ENCODE measurements at regions not wholly inside any gene's neighbourhood (a gene's known extent, or its start where the extent isn't known, plus 50 kb on each side); places are given as distances from the start of the nearest gene placed in this dataset.

DNA sequence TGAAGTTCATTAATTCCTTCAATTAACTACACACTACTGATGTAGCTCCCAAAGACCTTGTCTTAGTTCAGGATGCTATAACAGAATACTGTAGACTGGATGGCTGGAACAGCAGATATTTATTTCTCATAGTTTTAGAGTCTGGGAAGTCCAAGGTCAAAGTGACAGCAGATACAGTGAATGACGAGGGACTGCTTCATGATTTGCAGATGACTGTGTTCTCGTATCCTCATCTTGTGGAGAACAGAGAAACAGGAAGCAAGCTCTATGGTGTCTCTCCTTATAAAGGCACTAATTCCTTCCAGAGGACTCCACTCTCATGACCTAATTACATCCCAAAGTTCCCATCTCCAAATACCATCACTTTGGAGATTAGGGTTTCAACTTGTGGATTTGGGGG lies 65.6 kb upstream of the MAP1B start:
- POLR2A ChIA-PET: no interaction called here
- H3K27ac Mint-ChIP-seq: no peak overlapping the region
- H3K4me3 Mint-ChIP-seq: no peak overlapping the region
- no peak for DNase-seq
- intact Hi-C loops (cut with DNase I, micrococcal nuclease): no loop called here
- H3K9me3 Mint-ChIP-seq (ENCODE audit: low read depth): no peaks in the 10 kb centered on the region
- CTCF ChIA-PET: no interaction called here
- H3K36me3 Mint-ChIP-seq (ENCODE audit: low read depth): no peaks in the 10 kb centered on the region
- H3K4me1 Mint-ChIP-seq: no peaks in the 10 kb centered on the region
- ATAC-seq: no peak
- H3K27me3 Mint-ChIP-seq: peaks cover 25% of the 10 kb centered on the region

DNA sequence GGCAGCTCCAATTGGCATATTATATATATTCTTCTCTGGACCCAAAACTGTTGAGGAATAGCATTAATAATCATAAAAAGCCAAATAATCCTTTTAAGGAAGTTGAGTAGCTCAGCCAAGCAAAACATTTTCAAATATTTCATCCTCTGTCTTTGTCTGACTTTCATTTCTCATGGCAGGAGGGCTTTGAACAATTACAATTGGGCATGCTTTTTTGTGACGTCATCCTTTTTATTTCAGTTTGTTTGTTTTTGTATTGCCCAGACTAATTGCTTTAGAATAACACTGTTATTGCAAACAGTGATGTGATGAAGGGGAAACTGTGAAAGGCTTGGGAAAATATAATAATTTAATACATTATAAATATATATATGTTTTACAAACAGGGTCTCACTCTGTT lies 65.2 kb upstream of the MAP1B start:
- H3K9me3 Mint-ChIP-seq (ENCODE audit: low read depth): no peaks in the 10 kb centered on the region
- DNase-seq (no peak), ATAC-seq (no peak)
- intact Hi-C loops (cut with DNase I, micrococcal nuclease): no loop called here
- H3K36me3 Mint-ChIP-seq (ENCODE audit: low read depth): no peaks in the 10 kb centered on the region
- POLR2A ChIA-PET: no interaction called here
- H3K27me3 Mint-ChIP-seq: peaks cover 25% of the 10 kb centered on the region
- no peak overlapping the region for H3K27ac Mint-ChIP-seq
- H3K4me3 Mint-ChIP-seq: no peak overlapping the region
- CTCF ChIA-PET: no interaction called here
- H3K4me1 Mint-ChIP-seq: no peaks in the 10 kb centered on the region

DNA sequence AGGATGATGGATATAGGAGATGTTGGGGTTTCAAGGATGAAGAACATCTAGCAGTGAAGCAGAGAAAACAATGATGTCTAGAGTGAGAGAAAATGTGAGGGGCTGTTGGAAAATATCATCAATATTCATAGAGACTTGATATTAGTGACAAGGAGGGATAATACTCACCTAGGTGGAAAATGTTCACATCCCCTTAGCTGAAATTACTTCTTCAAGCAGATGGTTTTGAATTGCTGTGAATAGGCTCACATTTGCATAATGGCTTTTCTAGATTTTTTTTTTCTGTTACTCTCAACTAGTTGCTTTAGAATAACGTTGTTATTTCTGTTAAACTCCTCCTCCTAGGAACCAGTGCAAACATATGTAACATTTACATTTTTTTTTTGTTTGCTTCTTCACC lies 61.6 kb upstream of the MAP1B start:
- CTCF ChIA-PET: no interaction called here
- no peaks in the 10 kb centered on the region for H3K4me1 Mint-ChIP-seq
- no peak overlapping the region for H3K4me3 Mint-ChIP-seq
- H3K27ac Mint-ChIP-seq: no peak overlapping the region
- no peak for DNase-seq
- peaks cover 25% of the 10 kb centered on the region for H3K27me3 Mint-ChIP-seq
- ATAC-seq: no peak
- intact Hi-C loops (cut with DNase I, micrococcal nuclease): no loop called here
- POLR2A ChIA-PET: no interaction called here
- peaks cover 4% of the 10 kb centered on the region for H3K9me3 Mint-ChIP-seq (ENCODE audit: low read depth)
- H3K36me3 Mint-ChIP-seq (ENCODE audit: low read depth): no peaks in the 10 kb centered on the region

DNA sequence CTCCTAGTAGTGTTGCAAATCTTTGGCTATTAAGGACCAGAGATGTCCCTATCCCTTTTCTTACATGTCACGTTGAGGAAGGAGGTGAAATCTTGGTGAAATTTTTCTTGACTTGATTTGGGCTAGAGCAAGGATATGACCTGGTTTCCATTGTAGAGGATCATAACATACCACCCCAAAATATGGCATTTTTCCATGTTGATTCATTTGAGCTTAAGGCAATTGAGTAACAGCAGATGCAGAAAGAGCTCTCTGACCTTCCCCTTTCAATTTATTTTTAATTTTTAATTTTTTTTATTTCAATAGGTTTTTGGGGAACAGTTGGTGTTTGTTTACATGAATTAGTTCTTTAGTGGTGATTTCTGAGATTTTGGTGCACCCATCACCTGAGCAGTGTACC lies 61.2 kb upstream of the MAP1B start:
- peaks cover 4% of the 10 kb centered on the region for H3K9me3 Mint-ChIP-seq (ENCODE audit: low read depth)
- H3K36me3 Mint-ChIP-seq (ENCODE audit: low read depth): no peaks in the 10 kb centered on the region
- DNase-seq: no peak
- no peak overlapping the region for H3K4me3 Mint-ChIP-seq
- H3K27ac Mint-ChIP-seq: no peak overlapping the region
- ChIA-PET CTCF (no interaction called here), POLR2A (no interaction called here)
- intact Hi-C loops (cut with DNase I, micrococcal nuclease): no loop called here
- H3K4me1 Mint-ChIP-seq: no peaks in the 10 kb centered on the region
- ATAC-seq: no peak
- peaks cover 25% of the 10 kb centered on the region for H3K27me3 Mint-ChIP-seq

DNA sequence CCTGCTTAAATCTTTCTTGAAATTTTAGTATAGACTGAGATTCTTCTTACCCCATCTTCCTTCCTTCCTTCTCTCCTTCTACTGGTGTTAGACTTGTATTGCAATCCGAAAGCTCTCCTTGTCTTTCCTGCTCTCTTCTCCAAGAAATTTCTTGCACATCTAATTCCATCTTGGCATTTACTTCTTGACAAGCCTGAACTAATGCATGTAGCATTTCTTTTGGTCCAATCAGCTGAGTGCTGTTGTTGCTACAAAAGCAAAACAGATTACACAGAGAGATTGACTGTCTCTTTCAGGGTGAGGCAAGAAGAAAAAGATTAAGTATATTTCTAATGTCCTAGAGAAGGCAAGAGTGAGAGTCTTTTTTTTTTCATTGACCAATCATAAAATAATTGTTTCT lies 51.6 kb upstream of the MAP1B start:
- H3K27ac Mint-ChIP-seq: no peak overlapping the region
- no peak overlapping the region for H3K4me3 Mint-ChIP-seq
- no peaks in the 10 kb centered on the region for H3K36me3 Mint-ChIP-seq (ENCODE audit: low read depth)
- intact Hi-C loops (cut with DNase I, micrococcal nuclease): no loop called here
- POLR2A ChIA-PET: no interaction called here
- DNase-seq (no peak), ATAC-seq (no peak)
- H3K27me3 Mint-ChIP-seq: peaks cover 7% of the 10 kb centered on the region
- CTCF ChIA-PET: no interaction called here
- H3K4me1 Mint-ChIP-seq: no peaks in the 10 kb centered on the region
- no peaks in the 10 kb centered on the region for H3K9me3 Mint-ChIP-seq (ENCODE audit: low read depth)
